Kidney (tissue), 13 donors: ENCODE measurements at regions not wholly inside any gene's neighbourhood (a gene's known extent, or its start where the extent isn't known, plus 50 kb on each side); places are given as distances from the start of the nearest gene placed in this dataset.

Source experiments
- DNase-seq, 5 donors: peaks; one replicate each; pipeline ENCODE4 v3.0.0-alpha.2; 2013 to 2020
- FAIRE-seq: peaks from 2 replicates; lab custom pipeline; 2012; peaks lifted over from hg19 to GRCh38; lab: Jason Lieb, UNC
- H3K27ac ChIP-seq, 2 donors: one replicate each; pipeline ENCODE4 v1.7.0; 2013; ENCODE audit warnings: low read depth in 2 of 2, low read length in 2 of 2, inconsistent platforms in 1 of 2
- H3K27me3 ChIP-seq: one replicate; pipeline ENCODE4 v1.7.1; 2013; ENCODE audit warnings: low read length, inconsistent platforms; ENCODE audit not compliant: control insufficient read depth, insufficient read depth
- H3K36me3 ChIP-seq, 3 donors: one replicate each; pipeline versions ENCODE4 v1.7.0 to v1.7.1; 2013; ENCODE audit warnings: low read length in 3 of 3, control low read depth in 1 of 3, inconsistent platforms in 1 of 3; ENCODE audit not compliant: insufficient read depth in 3 of 3, control insufficient read depth in 2 of 3
- H3K4me1 ChIP-seq, 3 donors: one replicate each; pipeline versions ENCODE4 v1.7.0 to v1.7.1; 2013; ENCODE audit warnings: low read length in 3 of 3, inconsistent platforms in 1 of 3, low read depth in 1 of 3; ENCODE audit not compliant: control insufficient read depth in 2 of 3, insufficient read depth in 2 of 3
- H3K4me3 ChIP-seq, 3 donors: one replicate each; pipeline versions ENCODE4 v1.7.0 to v1.8.1; 2013; ENCODE audit warnings: low read length in 3 of 3, control low read depth in 1 of 3, inconsistent platforms in 1 of 3
- H3K9ac ChIP-seq, 3 donors: one replicate each; pipeline versions ENCODE4 v1.7.0 to v1.7.1; 2013; ENCODE audit warnings: low read length in 3 of 3, control low read depth in 1 of 3, inconsistent platforms in 1 of 3
- H3K9me3 ChIP-seq, 3 donors: one replicate each; pipeline versions ENCODE4 v1.7.0 to v1.7.1; 2013; ENCODE audit warnings: low read length in 3 of 3, control low read depth in 1 of 3, inconsistent platforms in 1 of 3; ENCODE audit not compliant: control insufficient read depth in 2 of 3, insufficient read depth in 1 of 3
- intact Hi-C: fragments of 100-400 bp; cut with DNase I; formaldehyde crosslinking; loops from one replicate; pipeline ENCODE4 v1.11.1; 2022
- TF ChIP-seq, protein P1 (sequence below): IDR thresholded peaks from 3 replicates; pipeline ENCODE4 v1.5.1; 2012; ENCODE audit warnings: mild to moderate bottlenecking, moderate library complexity, borderline replicate concordance; ENCODE audit not compliant: insufficient read depth; ENCODE audit errors: extremely low read depth
- donor health status: control.
- donor health status: control.
- donor health status: control.
- donor health status: control.
- donor health status: control.
- donor health status: DM: yes; HTN: yes; CAD: no.
- donor health status: Normal renal cell carcinoma (clear cell type).

DNA sequence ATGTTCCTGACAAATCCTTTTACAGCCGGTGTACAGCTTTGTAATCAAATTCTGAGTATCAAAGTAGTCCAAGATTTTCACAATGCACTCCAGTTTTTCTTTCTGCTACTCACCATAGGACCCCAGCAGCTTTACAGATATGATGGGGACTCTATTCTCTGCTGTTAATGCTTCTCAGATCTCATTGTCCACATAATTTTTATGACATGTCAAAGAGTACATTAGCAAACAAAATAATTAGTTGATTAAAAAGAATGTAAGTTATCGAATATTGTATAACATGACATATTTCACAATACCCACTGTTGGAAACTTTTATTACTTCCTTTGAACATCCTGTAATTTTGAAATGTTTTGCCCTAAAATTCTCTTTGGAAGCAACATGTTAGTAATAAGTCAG is 81.4 kb upstream of the KIAA1217 start:
- Histone ChIP-seq H3K9ac (no peak overlapping the region), H3K27me3 (no peaks in the 10 kb centered on the region), H3K4me3 (no peak overlapping the region), H3K4me1 (peaks cover 4 to 13% (median 9%) of the 10 kb centered on the region in 3 donors), H3K27ac (no peak overlapping the region), H3K36me3 (no peaks in the 10 kb centered on the region), H3K9me3 (no peaks in the 10 kb centered on the region)
- FAIRE-seq, result no peak
- DNase-seq, result no peak
- intact Hi-C loops, result no loop called here
- TF ChIP-seq, protein P1, sequence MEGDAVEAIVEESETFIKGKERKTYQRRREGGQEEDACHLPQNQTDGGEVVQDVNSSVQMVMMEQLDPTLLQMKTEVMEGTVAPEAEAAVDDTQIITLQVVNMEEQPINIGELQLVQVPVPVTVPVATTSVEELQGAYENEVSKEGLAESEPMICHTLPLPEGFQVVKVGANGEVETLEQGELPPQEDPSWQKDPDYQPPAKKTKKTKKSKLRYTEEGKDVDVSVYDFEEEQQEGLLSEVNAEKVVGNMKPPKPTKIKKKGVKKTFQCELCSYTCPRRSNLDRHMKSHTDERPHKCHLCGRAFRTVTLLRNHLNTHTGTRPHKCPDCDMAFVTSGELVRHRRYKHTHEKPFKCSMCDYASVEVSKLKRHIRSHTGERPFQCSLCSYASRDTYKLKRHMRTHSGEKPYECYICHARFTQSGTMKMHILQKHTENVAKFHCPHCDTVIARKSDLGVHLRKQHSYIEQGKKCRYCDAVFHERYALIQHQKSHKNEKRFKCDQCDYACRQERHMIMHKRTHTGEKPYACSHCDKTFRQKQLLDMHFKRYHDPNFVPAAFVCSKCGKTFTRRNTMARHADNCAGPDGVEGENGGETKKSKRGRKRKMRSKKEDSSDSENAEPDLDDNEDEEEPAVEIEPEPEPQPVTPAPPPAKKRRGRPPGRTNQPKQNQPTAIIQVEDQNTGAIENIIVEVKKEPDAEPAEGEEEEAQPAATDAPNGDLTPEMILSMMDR, result no peak

DNA sequence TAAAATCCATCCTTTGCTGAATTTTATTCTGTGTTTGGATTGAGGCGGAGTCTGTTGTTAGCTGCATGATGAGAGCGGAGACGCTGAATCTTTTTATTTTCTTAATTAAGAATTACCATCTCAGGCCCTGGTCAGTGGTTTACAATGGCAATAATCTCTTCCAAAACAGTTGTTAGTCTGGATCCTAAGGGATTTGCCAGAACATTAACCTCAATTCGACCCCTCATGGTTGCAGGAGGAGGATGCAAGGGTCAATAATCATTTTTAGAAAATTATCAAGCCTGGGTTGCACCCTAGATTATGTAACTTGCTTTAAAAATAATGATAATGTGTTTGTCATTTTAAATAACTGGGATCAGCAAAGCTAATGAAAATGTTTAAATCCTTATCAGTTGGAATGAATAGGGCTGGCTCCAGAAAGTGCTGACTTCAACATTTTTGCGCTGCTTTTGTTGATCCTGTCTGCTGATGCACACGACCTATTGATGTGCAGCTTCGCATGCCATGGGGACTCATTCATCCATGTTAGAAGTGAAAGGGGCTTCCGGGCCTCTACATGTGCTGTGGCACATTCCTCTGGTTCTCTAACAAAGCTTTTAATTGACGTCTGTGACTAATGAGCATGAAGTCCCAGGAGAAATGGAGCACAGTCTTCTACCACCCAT is 80.7 kb upstream of the KIAA1217 start:
- FAIRE-seq, result no peak
- no peaks in the 10 kb centered on the region for H3K9me3 ChIP-seq
- DNase-seq, result peak; percentile 62 to 92 (median 75)
- no peak overlapping the region for H3K9ac ChIP-seq
- H3K4me3 ChIP-seq, result peak overlapping the region in 1 of 3 donors; percentile 7
- H3K27ac ChIP-seq, result no peak overlapping the region
- no peaks in the 10 kb centered on the region for H3K27me3 ChIP-seq
- no peaks in the 10 kb centered on the region for H3K36me3 ChIP-seq
- peaks cover 4 to 13% (median 9%) of the 10 kb centered on the region in 3 donors for H3K4me1 ChIP-seq
- TF ChIP-seq, protein P1, result no peak
- intact Hi-C loops, result no loop called here

DNA sequence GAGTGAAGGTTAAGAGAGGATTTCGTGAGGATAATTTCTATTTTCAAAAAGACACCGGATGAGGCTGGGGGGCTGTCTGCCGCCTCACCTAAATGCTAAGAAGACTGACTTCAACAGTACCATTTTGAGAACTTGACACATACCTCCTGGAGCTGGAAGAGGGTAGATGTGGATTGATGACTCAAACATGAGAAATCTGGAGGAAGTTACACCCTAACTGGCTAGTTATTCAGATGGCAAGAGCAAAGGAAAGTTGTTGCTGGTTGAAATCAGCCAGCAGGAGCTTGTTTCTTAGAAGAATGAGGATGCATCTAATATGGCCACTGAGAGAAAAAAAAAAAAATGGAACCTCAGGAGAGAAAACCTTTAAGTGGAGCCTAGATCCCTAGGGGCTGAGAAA is 76.2 kb upstream of the KIAA1217 start:
- Histone ChIP-seq H3K27ac (no peak overlapping the region), H3K4me3 (no peak overlapping the region), H3K4me1 (peaks cover 0 to 13% (median 9%) of the 10 kb centered on the region in 3 donors), H3K9ac (no peak overlapping the region), H3K9me3 (no peaks in the 10 kb centered on the region), H3K27me3 (no peaks in the 10 kb centered on the region), H3K36me3 (no peaks in the 10 kb centered on the region)
- intact Hi-C loops, result no loop called here
- FAIRE-seq (no peak), DNase-seq (no peak)
- TF ChIP-seq, protein P1, result no peak
